Erythroblast (primary cell): ENCODE measurements at regions not wholly inside any gene's neighbourhood (a gene's known extent, or its start where the extent isn't known, plus 50 kb on each side); places are given as distances from the start of the nearest gene placed in this dataset.

Source experiments
- GATA1 ChIP-seq: IDR thresholded peaks from 2 replicates; pipeline ENCODE4 v1.6.1; 2011; ENCODE audit warnings: low read depth, mild to moderate bottlenecking, control low read depth, low read length, moderate library complexity
- POLR2A ChIP-seq: IDR thresholded peaks from 2 replicates; pipeline ENCODE4 v1.6.1; 2011; ENCODE audit warnings: mild to moderate bottlenecking, low read length

- TF ChIP-seq POLR2A (no peak), GATA1 (no peak)
Measured at GRCh38 chr14:54083549-54084239, 127.1 kb upstream of the BMP4 start.
